HL-60 (cell line): ENCODE measurements at regions not wholly inside any gene's neighbourhood (a gene's known extent, or its start where the extent isn't known, plus 50 kb on each side); places are given as distances from the start of the nearest gene placed in this dataset.

ENCODE experiments used
- DNase-seq, 2 experiments: peaks; one replicate each; pipeline ENCODE4 v3.0.0-alpha.2; 2010 to 2020; ENCODE audit warnings: low read depth in 1 of 2, low spot score in 1 of 2
- H3K27ac ChIP-seq: fragments of 250-450 bp; sonication (Bioruptor Pico); replicated peaks from 2 replicates; pipeline ENCODE4 v1.5.1; 2020; ENCODE audit warnings: mild to moderate bottlenecking, moderate library complexity
- H3K27me3 ChIP-seq: fragments of 250-450 bp; sonication (Bioruptor Pico); 2 replicates; pipeline ENCODE4 v1.5.1; 2021; ENCODE audit warnings: mild to moderate bottlenecking, moderate library complexity; ENCODE audit not compliant: insufficient read depth, poor library complexity, severe bottlenecking
- H3K4me3 ChIP-seq: replicated peaks from 2 replicates; pipeline ENCODE4 v1.5.1; 2011; ENCODE audit warnings: mild to moderate bottlenecking, control low read depth, low read length; ENCODE audit not compliant: insufficient read depth
- CTCF ChIP-seq: IDR thresholded peaks from one replicate; pipeline ENCODE4 v1.5.1; 2011; ENCODE audit warnings: low read length, control low read depth, inconsistent platforms; ENCODE audit not compliant: insufficient read depth
- GABPA ChIP-seq: IDR thresholded peaks from 2 replicates; pipeline ENCODE4 v1.6.1; 2012; ENCODE audit warnings: low read depth
- POLR2AphosphoS5 ChIP-seq: IDR thresholded peaks from 2 replicates; pipeline ENCODE4 v1.6.1; 2012; ENCODE audit warnings: low read depth
- REST ChIP-seq: IDR thresholded peaks from 2 replicates; pipeline ENCODE4 v1.6.1; 2012; ENCODE audit warnings: low read depth; ENCODE audit not compliant: insufficient replicate concordance
- SPI1 ChIP-seq: IDR thresholded peaks from 2 replicates; pipeline ENCODE4 v1.6.1; 2012; ENCODE audit warnings: low read depth, mild to moderate bottlenecking, borderline replicate concordance

- TF ChIP-seq GABPA: no peak
- TF ChIP-seq CTCF: no peak
- TF ChIP-seq POLR2AphosphoS5: no peak
- TF ChIP-seq REST: no peak
- no peak for TF ChIP-seq SPI1
- Histone ChIP-seq H3K27me3 (no peaks in the 10 kb centered on the region), H3K27ac (no peak overlapping the region), H3K4me3 (no peak overlapping the region)
- no peak for DNase-seq
Observed at GRCh38 chr4:13830449-13830848, 202.9 kb upstream of the BOD1L1 start.

- H3K4me3 ChIP-seq: no peak overlapping the region
- no peak overlapping the region for H3K27ac ChIP-seq
- no peak for DNase-seq
- TF ChIP-seq GABPA: no peak
- TF ChIP-seq POLR2AphosphoS5: no peak
- TF ChIP-seq CTCF: no peak
- TF ChIP-seq SPI1: no peak
- no peak for TF ChIP-seq REST
- no peaks in the 10 kb centered on the region for H3K27me3 ChIP-seq
Observed at GRCh38 chr4:13833171-13833804, 205.8 kb upstream of the BOD1L1 start.

GRCh38 chr4:13836946-13837912 lies 209.7 kb upstream of the BOD1L1 start:
- Histone ChIP-seq H3K27ac (no peak overlapping the region), H3K27me3 (no peaks in the 10 kb centered on the region), H3K4me3 (no peak overlapping the region)
- no peak for TF ChIP-seq REST
- TF ChIP-seq CTCF: no peak
- TF ChIP-seq POLR2AphosphoS5: no peak
- TF ChIP-seq SPI1: no peak
- no peak for TF ChIP-seq GABPA
- no peak for DNase-seq
